ENCODE measurements at regions not wholly inside any gene's neighbourhood (a gene's known extent, or its start where the extent isn't known, plus 50 kb on each side); places are given as distances from the start of the nearest gene placed in this dataset.

GRCh38 chr9:86764221-86764624, 183.1 kb downstream of the GAS1 start:
- no peak for DNase-seq (ENCODE audit: low read depth)

GRCh38 chr9:86763791-86764190, 183.5 kb downstream of the GAS1 start:
- DNase-seq (ENCODE audit: low read depth), result no peak

GRCh38 chr9:86757382-86757720, 190.0 kb downstream of the GAS1 start:
- no peak for DNase-seq (ENCODE audit: low read depth)

- no peak for DNase-seq (ENCODE audit: low read depth)
Observed at GRCh38 chr9:86756576-86757381, 190.5 kb downstream of the GAS1 start.

- no peak for DNase-seq (ENCODE audit: low read depth)
Observed at GRCh38 chr9:86755561-86755941, 191.8 kb downstream of the GAS1 start.

- DNase-seq (ENCODE audit: low read depth), result no peak
Observed at GRCh38 chr9:86754581-86755560, 192.4 kb downstream of the GAS1 start.

GRCh38 chr9:86753836-86754235, 193.5 kb downstream of the GAS1 start:
- no peak for DNase-seq (ENCODE audit: low read depth)

GRCh38 chr9:86752733-86753132, 194.6 kb downstream of the GAS1 start:
- DNase-seq (ENCODE audit: low read depth), result no peak

GRCh38 chr9:86751956-86752355, 195.3 kb downstream of the GAS1 start:
- no peak for DNase-seq (ENCODE audit: low read depth)

GRCh38 chr9:86751207-86751606, 196.1 kb downstream of the GAS1 start:
- no peak for DNase-seq (ENCODE audit: low read depth)

- peak; percentile 72 for DNase-seq (ENCODE audit: low read depth)
Observed at GRCh38 chr9:86749894-86750255, 197.4 kb downstream of the GAS1 start.

GRCh38 chr9:86749161-86749893, 198.0 kb downstream of the GAS1 start:
- no peak for DNase-seq (ENCODE audit: low read depth)

GRCh38 chr9:86747711-86748110, 199.6 kb downstream of the GAS1 start:
- DNase-seq (ENCODE audit: low read depth), result no peak

- peak; percentile 96 for DNase-seq (ENCODE audit: low read depth)
Observed at GRCh38 chr9:86741311-86742208, 205.7 kb downstream of the GAS1 start.

GRCh38 chr9:86735772-86736458, 211.4 kb downstream of the GAS1 start:
- peak; percentile 52 for DNase-seq (ENCODE audit: low read depth)

- peak; percentile 83 for DNase-seq (ENCODE audit: low read depth)
Observed at GRCh38 chr9:86734771-86735170, 212.5 kb downstream of the GAS1 start.

- no peak for DNase-seq (ENCODE audit: low read depth)
Observed at GRCh38 chr9:86733929-86734328, 213.4 kb downstream of the GAS1 start.

- peak; percentile 94 for DNase-seq (ENCODE audit: low read depth)
Observed at GRCh38 chr9:86732514-86733171, 214.7 kb downstream of the GAS1 start.

- peak; percentile 75 for DNase-seq (ENCODE audit: low read depth)
Observed at GRCh38 chr9:86731511-86732063, 215.7 kb downstream of the GAS1 start.
